Left ventricle myocardium superior (tissue), 1 donor: ENCODE measurements at regions not wholly inside any gene's neighbourhood (a gene's known extent, or its start where the extent isn't known, plus 50 kb on each side); places are given as distances from the start of the nearest gene placed in this dataset.

ENCODE experiments used
- ATAC-seq: fragments of 200-7000 bp; cut with Tn5 transposase; one replicate; pipeline ENCODE4 v1.9.1; 2020; ENCODE audit warnings: mild to moderate bottlenecking, moderate library complexity
- DNase-seq: peaks from one replicate; pipeline ENCODE4 v3.0.0-alpha.2; 2020
- intact Hi-C: fragments of 100-400 bp; cut with micrococcal nuclease; formaldehyde crosslinking; loops from one replicate; pipeline ENCODE4 v1.11.0; 2022
- donor health status: DM: no; HTN: yes; CAD: no; lungs with severe emphysema.

DNA sequence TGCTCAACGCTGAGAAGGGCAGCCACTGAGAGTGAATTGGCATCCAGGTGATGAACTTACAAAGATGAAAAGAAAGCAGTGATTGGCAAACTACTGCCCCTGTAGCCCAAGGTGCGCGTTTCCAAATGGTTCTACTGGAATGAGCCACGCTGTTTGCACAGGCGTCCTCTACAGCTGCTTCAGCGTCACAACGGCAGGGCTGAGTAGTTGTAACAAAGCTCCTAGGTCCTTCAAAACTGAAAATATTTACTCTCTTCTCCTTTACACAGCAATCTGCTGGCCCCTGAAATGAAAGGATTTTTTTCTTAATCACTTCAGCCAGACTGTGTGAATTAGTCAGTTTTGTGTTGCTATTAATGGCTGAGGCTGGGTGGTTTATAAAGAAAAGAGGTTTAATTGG, 107.2 kb upstream of the FOXF1 start:
- DNase-seq (no peak), ATAC-seq (no peak)
- intact Hi-C loops, result no loop called here

DNA sequence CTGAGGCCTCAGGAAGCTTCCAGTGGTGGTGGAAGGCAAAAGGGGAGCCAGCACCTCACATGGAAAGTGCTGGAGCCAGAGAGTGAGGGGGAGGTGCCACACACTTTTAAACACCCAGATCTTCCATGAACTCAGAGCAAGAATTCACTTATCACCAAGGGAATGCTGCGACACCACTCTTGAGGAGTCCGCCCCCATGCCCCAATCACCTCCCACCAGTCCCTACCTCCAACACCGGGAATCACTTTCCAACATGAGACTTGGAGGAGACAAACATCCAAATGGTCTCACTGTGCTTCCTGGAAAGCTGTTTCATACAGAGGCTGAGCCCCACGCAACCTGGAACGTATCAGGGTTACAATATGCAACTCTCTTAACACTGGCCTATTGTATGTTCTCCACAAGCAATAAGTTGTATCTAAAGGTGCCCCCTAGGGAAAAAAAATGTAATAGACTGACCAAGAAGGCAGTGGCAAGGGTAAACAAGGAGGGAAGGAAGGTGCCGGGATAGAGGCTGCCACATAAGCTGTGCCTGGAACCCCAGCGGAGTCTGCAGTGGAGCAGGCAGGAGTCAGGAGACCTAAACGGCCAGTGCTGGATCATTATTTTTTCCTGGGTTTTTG, 106.7 kb upstream of the FOXF1 start:
- ATAC-seq (no peak), DNase-seq (no peak)
- intact Hi-C loops, result no loop called here

DNA sequence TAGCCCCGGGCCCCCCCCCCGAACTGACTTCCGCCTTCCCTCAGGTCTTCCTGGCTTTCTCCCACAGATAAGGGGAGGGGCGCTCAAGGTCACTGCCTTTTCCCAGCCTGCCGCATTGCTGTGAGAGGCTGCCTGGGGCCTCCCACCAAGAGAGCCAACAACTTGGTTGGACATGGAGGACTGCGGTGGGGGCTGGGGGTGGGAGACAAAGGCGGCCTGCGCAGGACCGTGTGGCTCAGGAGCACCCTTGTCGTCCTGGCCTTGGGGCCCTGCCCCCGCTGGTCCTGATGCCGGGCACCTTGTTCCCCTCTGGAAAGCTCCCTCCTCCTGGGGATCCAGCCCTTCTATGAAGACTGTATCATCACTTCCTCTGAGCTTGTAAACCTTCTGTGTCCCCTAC, 105.6 kb upstream of the FOXF1 start:
- ATAC-seq, result no peak
- DNase-seq, result no peak
- intact Hi-C loops, result no loop called here

- ATAC-seq (no peak), DNase-seq (no peak)
- intact Hi-C loops, result no loop called here
Observed at GRCh38 chr16:86405319-86405718, 105.0 kb upstream of the FOXF1 start.

GRCh38 chr16:86406056-86406455, 104.3 kb upstream of the FOXF1 start:
- intact Hi-C loops, result no loop called here
- ATAC-seq, result no peak
- DNase-seq, result no peak

GRCh38 chr16:86408685-86409084, 101.6 kb upstream of the FOXF1 start:
- DNase-seq, result no peak
- intact Hi-C loops, result no loop called here
- ATAC-seq, result no peak

DNA sequence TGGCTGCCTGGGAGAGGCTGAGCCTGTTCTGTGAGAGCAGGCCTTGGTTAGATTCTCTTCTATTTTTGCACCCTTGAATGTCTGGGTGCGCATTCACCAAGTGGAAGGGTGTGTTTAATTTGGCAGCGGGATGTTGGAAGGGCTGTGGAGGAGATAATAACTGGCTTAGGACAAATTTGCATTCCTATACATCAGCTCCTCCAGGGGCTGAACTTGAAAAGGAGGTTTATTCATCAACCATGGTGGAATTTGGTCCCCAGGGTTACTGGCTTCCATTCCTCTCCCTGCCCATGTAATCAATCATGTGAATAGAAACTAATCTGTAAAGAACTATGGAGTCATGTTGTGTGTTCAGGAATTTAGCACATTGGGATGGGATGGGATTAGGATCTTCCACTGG, 100.2 kb upstream of the FOXF1 start:
- DNase-seq (no peak), ATAC-seq (no peak)
- intact Hi-C loops, result no loop called here

- ATAC-seq, result no peak
- intact Hi-C loops, result no loop called here
- no peak for DNase-seq
Observed at GRCh38 chr16:86410529-86410928, 99.8 kb upstream of the FOXF1 start.

DNA sequence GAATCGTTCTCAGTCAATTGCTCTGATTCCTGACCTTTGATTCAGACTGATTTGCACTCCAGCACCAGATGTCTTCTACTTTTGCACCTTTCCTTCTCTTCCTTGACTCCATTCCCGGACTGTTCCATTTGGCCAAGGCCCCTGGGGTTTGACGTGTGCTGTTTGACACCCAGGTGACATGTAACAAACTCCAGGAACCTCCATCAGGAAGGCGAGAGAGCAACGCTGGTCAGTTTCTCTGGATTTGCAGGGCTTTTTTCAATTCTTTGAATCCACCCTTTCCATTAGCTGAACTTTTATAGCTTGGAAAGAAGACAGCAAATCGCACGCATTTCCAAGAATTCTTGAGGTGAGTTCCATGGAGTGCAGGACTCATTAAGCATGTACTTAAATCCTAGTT, 98.4 kb upstream of the FOXF1 start:
- DNase-seq (no peak), ATAC-seq (no peak)
- intact Hi-C loops, result no loop called here

GRCh38 chr16:86414991-86415740, 95.2 kb upstream of the FOXF1 start:
- DNase-seq (no peak), ATAC-seq (no peak)
- intact Hi-C loops, result no loop called here

DNA sequence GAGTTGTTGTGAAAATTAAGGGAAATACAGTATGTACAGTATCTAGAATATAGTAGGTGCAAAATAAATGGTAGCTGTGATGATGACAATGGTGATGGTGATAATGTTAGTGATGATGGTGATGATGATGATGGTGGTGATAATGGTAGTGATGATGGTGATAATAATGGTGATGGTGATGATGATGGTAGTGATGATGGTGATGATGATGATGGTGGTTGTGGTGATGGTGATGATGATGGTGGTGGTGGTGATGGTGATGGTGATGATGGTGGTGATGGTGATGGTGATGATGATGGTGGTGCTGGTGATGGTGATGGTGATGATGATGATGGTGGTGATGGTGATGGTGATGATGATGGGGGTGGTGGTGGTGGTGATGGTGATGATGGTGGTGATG, 91.3 kb upstream of the FOXF1 start:
- ATAC-seq (no peak), DNase-seq (no peak)
- intact Hi-C loops, result no loop called here

DNA sequence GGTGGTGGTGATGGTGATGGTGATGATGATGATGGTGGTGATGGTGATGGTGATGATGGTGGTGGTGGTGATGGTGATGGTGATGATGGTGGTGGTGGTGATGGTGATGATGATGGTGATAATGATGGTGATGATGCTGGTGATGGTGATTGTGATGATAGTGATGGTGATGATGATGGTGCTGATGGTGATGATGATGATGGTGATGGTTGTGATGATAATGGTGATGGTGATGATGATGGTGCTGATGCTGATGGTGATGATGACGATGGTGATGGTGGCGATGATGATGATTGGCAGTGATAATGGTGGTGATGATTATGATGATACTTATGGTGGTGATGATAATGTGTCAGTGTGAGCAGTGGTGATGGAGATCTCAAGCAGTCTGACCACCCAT, 90.8 kb upstream of the FOXF1 start:
- ATAC-seq (no peak), DNase-seq (no peak)
- intact Hi-C loops, result no loop called here

GRCh38 chr16:86421995-86422394, 88.3 kb upstream of the FOXF1 start:
- intact Hi-C loops, result no loop called here
- no peak for ATAC-seq
- no peak for DNase-seq

DNA sequence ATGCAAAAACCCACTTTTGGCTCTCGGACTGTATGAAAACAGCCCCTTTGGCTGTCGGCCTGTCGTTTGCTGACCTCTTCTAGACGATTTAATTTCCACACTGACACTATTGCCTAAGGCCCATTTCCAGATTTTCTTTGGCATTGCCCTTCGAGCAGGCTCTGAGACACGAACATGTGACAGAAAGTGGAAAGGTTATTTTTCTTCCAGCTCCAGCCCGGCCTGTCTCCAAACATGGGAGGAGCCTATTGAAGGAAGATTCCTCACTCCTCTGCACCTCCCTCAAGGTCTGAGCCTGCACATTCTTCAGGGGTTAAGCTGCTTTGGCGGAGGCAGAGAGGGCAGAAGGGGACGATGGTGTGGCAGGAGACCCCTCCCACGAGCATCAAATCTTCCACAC, 85.9 kb upstream of the FOXF1 start:
- DNase-seq (no peak), ATAC-seq (no peak)
- intact Hi-C loops, result no loop called here

DNA sequence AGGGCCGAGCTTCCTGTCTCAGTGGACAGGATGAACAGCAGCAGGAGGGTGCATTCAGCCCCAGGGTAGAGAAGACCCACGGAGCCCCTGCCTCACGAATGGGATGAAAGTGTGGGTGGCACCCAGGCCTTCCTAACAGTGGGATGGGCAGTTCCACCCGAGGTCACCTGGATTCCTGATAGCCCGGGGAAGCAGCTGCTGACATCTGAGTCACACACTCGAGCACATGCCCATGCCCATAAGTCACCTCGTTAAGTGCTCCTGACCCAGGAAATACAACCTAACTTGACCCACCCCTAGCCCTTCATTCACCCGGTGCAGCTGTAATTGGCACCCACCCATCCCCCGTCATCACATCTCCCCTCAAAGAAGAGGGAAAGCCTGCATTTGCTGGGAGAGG, 85.3 kb upstream of the FOXF1 start:
- intact Hi-C loops, result no loop called here
- ATAC-seq (no peak), DNase-seq (no peak)

DNA sequence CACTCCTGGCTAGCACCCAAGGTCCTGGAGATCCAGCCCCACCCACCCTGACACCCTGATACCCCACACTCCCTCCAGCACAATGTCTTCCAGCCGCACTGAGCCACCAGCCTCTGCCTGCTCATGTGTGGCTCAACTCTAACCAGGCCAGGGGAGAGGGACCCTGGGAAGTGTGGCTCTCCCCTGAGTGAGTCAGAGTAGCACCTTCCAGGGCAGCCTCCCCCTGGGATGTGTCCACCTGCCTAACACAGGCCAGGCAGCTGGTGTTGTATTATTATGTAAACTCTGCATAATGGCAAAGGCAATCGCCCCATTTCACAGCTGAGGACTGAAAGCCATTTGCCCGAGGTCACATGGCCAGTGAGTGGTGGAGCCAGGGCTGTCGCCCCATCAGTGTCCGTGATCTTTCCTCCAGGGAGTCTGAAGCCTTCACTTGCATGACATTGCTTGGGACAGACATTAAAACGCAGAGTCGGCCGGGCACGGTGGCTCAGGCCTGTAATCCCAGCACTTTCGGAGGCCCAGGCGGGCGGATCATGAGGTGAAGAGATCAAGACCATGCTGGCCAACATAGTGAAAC, 84.2 kb upstream of the FOXF1 start:
- DNase-seq (no peak), ATAC-seq (no peak)
- intact Hi-C loops, result no loop called here

GRCh38 chr16:86427433-86427851, 82.9 kb upstream of the FOXF1 start:
- intact Hi-C loops, result no loop called here
- ATAC-seq, result no peak

DNA sequence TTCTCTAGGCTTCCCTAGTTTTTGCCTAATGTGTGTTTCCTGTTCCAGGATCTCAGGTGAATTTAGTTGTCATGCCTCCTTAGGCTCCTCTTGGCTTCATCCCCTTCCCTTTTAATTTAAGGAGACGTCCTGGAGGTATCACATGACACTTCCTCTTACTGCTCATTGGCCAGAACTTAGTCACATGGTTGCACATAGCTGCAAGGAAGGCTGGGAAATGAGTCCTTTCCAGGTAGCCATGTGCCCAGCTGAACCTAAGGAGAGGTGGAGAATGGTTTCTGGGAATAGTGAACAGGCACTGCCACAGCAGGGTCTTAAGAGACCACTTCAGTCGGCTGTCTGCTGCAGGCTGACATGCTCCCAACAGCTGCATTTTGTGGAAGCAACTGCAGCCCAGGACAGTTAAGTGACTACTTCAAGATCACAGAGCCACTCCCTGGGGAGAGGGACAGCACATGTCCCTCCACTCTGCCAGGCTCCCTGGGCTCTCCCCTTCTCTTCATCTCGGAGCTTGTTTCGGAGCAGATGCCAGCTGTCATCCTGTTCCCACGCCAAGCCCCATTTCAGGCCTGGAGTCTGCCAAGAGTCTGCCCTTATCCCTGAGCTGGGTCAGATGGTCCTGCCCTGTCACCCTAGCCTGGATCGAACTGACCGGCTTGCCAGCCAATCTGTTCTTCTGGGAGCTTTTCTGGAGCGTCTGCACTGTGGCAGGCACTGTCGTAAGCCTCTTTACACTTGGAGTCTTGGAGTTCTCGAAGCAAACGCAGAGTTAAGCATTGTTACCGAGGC, 81.4 kb upstream of the FOXF1 start:
- intact Hi-C loops, result no loop called here
- peak; percentile 85 for ATAC-seq

More at GRCh38 chr16:86427433-86427851, 82.9 kb upstream of the FOXF1 start:
- no peak for DNase-seq

GRCh38 chr16:86429663-86430062, 80.7 kb upstream of the FOXF1 start:
- ATAC-seq (no peak), DNase-seq (no peak)
- intact Hi-C loops, result no loop called here

More for the DNA sequence above, 81.4 kb upstream of the FOXF1 start:
- DNase-seq, result peak; percentile 41

- intact Hi-C loops, result no loop called here
- ATAC-seq (no peak), DNase-seq (no peak)
Observed at GRCh38 chr16:86430814-86431213, 79.5 kb upstream of the FOXF1 start.
